CD14-positive monocyte (primary cell): ENCODE measurements at regions not wholly inside any gene's neighbourhood (a gene's known extent, or its start where the extent isn't known, plus 50 kb on each side); places are given as distances from the start of the nearest gene placed in this dataset.

Experiments
- DNase-seq, 3 donors: peaks; one replicate each; pipeline ENCODE4 v3.0.0-alpha.2; 2011 to 2022
- H2AFZ ChIP-seq: 2 replicates; pipeline ENCODE4 v1.6.0; 2012; ENCODE audit warnings: mild to moderate bottlenecking, low read depth, low read length, inconsistent platforms; ENCODE audit not compliant: insufficient read depth, poor library complexity, severe bottlenecking
- H3K27ac ChIP-seq, 2 donors: 1 replicate in 1 of 2; 2 replicates in 1 of 2; pipeline ENCODE4 v1.5.1; 2012 to 2013; ENCODE audit warnings: low read length in 2 of 2, control low read depth in 1 of 2, inconsistent platforms in 1 of 2, low read depth in 1 of 2, mild to moderate bottlenecking in 1 of 2
- H3K27me3 ChIP-seq, 2 donors: one replicate each; pipeline versions ENCODE4 v1.6.0 to v1.6.1; 2011 to 2013; ENCODE audit warnings: low read length in 2 of 2; ENCODE audit not compliant: control insufficient read depth in 2 of 2, insufficient read depth in 2 of 2
- H3K36me3 ChIP-seq, 2 donors: replicated peaks in 1 of 2; 1 replicate in 1 of 2; 2 replicates in 1 of 2; pipeline versions ENCODE4 v1.5.1 to v1.6.1; 2012 to 2013; ENCODE audit warnings: low read length in 2 of 2, control low read depth in 1 of 2, inconsistent platforms in 1 of 2, mild to moderate bottlenecking in 1 of 2; ENCODE audit not compliant: insufficient read depth in 2 of 2, control insufficient read depth in 1 of 2
- H3K4me1 ChIP-seq, 2 donors: 1 replicate in 1 of 2; 2 replicates in 1 of 2; pipeline versions ENCODE4 v1.5.1 to v1.6.1; 2012 to 2013; ENCODE audit warnings: low read length in 2 of 2, control low read depth in 1 of 2, inconsistent platforms in 1 of 2, mild to moderate bottlenecking in 1 of 2, moderate library complexity in 1 of 2; ENCODE audit not compliant: insufficient read depth in 2 of 2, control insufficient read depth in 1 of 2
- H3K4me2 ChIP-seq: replicated peaks from 2 replicates; pipeline ENCODE3; 2012; ENCODE audit warnings: low read length, moderate library complexity, mild to moderate bottlenecking; ENCODE audit not compliant: poor library complexity, severe bottlenecking; ENCODE audit errors: extremely low read depth
- H3K4me3 ChIP-seq, 3 experiments: fragments of 200-600 bp in 1 of 3; sonication (generic) in 1 of 3; replicated peaks in 1 of 3; 1 replicate in 2 of 3; 2 replicates in 1 of 3; pipeline ENCODE4 v1.5.1; 2011 to 2013; ENCODE audit warnings: low read length in 3 of 3, mild to moderate bottlenecking in 3 of 3, control low read depth in 2 of 3, low read depth in 2 of 3, inconsistent platforms in 1 of 3, moderate library complexity in 1 of 3
- H3K79me2 ChIP-seq: 2 replicates; pipeline ENCODE4 v1.6.0; 2012; ENCODE audit warnings: mild to moderate bottlenecking, control low read depth, inconsistent platforms, low read length, moderate library complexity; ENCODE audit not compliant: insufficient read depth
- H3K9ac ChIP-seq: 2 replicates; pipeline ENCODE4 v1.6.0; 2017; ENCODE audit warnings: low read length, mild to moderate bottlenecking; ENCODE audit not compliant: insufficient read depth, poor library complexity, severe bottlenecking
- H3K9me3 ChIP-seq, 2 donors: replicated peaks in 1 of 2; 1 replicate in 1 of 2; 2 replicates in 1 of 2; pipeline versions ENCODE4 v1.5.1 to v1.6.1; 2012 to 2013; ENCODE audit warnings: low read length in 2 of 2, control low read depth in 1 of 2; ENCODE audit not compliant: control insufficient read depth in 1 of 2, insufficient read depth in 1 of 2
- H4K20me1 ChIP-seq: 2 replicates; pipeline ENCODE4 v1.6.0; 2012; ENCODE audit warnings: mild to moderate bottlenecking, low read length, control low read depth, moderate library complexity; ENCODE audit not compliant: insufficient read depth
- H3K27ac Mint-ChIP-seq, 7 donors: one replicate each; pipeline ENCODE4 v1.8.0; 2020; ENCODE audit warnings: mild to moderate bottlenecking in 7 of 7, mixed read lengths in 7 of 7, moderate library complexity in 6 of 7, inconsistent platforms in 2 of 7
- H3K27me3 Mint-ChIP-seq, 3 donors: one replicate each; pipeline ENCODE4 v1.8.0; 2021 to 2022; ENCODE audit warnings: low read depth in 3 of 3, mild to moderate bottlenecking in 3 of 3, mixed read lengths in 3 of 3, moderate library complexity in 3 of 3, inconsistent platforms in 1 of 3
- H3K36me3 Mint-ChIP-seq, 2 donors: one replicate each; pipeline ENCODE4 v1.8.0; 2020; ENCODE audit warnings: mixed read lengths in 2 of 2, inconsistent platforms in 1 of 2, mild to moderate bottlenecking in 1 of 2
- H3K4me1 Mint-ChIP-seq: one replicate; pipeline ENCODE4 v1.8.0; 2020; ENCODE audit warnings: mild to moderate bottlenecking, mixed read lengths
- H3K4me3 Mint-ChIP-seq, 2 donors: one replicate each; pipeline ENCODE4 v1.8.0; 2020; ENCODE audit warnings: mild to moderate bottlenecking in 2 of 2, mixed read lengths in 2 of 2, moderate library complexity in 1 of 2
- H3K9me3 Mint-ChIP-seq, 7 donors: one replicate each; pipeline ENCODE4 v1.8.0; 2020 to 2022; ENCODE audit warnings: mixed read lengths in 7 of 7, mild to moderate bottlenecking in 6 of 7, moderate library complexity in 6 of 7, inconsistent platforms in 2 of 7
- CTCF ChIP-seq: fragments of 200-600 bp; IDR thresholded peaks from one replicate; pipeline ENCODE4 v1.8.0; 2022; ENCODE audit warnings: antibody characterized with exemption, mild to moderate bottlenecking
- WGBS: methylation state at CpG from one replicate; pipeline ENCODE4 v1.1.5; 2013; ENCODE audit warnings: missing lambda C conversion rate; ENCODE audit not compliant: insufficient coverage; 5-methylcytosine and 5-hydroxymethylcytosine counted together
- intact Hi-C, 2 donors: fragments of 100-400 bp; cut with micrococcal nuclease; formaldehyde crosslinking; loops; one replicate each; pipeline versions ENCODE4 v1.15.0 to v1.15.1; 2023

DNA sequence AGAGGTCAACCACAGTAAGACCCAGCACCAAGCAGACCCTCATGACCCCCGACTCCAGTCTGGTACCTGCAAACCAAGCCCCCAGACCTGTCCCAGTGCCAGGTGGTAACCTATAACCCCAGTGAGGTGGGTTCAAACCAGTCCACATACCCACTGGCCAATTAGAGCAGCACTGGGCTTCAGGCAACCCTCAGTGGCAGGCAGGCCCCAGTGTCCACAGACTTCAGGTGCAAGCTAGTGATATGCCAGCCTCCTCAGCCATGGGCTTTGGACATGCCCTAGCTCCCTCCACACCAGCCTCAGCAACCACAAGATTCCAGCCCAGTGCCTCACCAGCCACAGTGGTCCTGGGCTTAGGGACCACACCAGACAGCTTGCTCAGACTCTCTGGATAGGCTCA, 276.6 kb downstream of the DTWD2 start:
- Histone ChIP-seq H2AFZ (no peak overlapping the region), H3K9me3 (peaks cover 7 to 13% of the 10 kb centered on the region in 2 donors), H3K27ac (no peak overlapping the region), H3K27me3 (no peaks in the 10 kb centered on the region), H4K20me1 (no peaks in the 10 kb centered on the region), H3K4me2 (no peak overlapping the region), H3K4me3 (no peak overlapping the region), H3K36me3 (no peaks in the 10 kb centered on the region), H3K9ac (no peak overlapping the region), H3K79me2 (no peaks in the 10 kb centered on the region), H3K4me1 (no peaks in the 10 kb centered on the region)
- TF ChIP-seq CTCF, result no peak
- intact Hi-C loops, result no loop called here
- Mint-ChIP-seq H3K4me3 (no peak overlapping the region), H3K27ac (no peak overlapping the region), H3K36me3 (no peaks in the 10 kb centered on the region), H3K4me1 (no peaks in the 10 kb centered on the region), H3K27me3 (peaks cover 0 to 2% (median 1%) of the 10 kb centered on the region in 3 donors), H3K9me3 (peaks cover 5 to 17% (median 9%) of the 10 kb centered on the region in 7 donors)
- DNase-seq, result no peak
- WGBS, result 88% methylated on average over 1 of the region's 1 CpG

DNA sequence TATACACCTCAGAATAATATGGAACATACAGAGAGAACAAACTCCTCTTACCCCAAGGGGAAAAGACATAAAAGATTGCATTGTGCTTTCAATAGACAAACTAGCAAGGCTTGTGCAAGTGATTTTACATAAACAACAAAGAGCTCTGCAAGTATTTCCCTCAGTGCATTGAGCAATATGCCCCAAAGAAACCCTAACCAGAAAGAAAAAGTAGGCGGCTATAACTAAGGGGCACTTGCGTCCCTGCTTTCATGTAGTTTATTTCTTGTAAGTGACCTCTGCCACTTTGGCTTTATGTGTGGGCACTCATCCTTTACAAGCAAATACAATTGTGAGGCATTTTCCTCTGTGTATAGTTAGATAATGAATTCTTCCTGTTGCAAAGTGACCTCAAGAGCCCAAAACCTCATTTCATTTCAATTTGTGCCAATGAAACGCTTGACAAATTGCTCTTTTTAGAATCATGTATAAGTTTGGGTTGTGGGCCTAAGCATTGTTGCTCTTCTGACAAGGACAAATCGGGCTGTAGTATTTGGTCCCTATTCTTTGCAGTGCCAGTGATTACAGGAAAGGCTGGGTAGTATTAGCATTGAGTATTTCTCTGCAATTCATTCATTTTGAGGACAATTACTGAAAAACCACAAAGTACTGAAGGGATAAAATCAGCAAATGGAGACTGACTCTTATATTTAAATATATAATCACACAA, 282.2 kb downstream of the DTWD2 start:
- no peaks in the 10 kb centered on the region for H3K4me1 Mint-ChIP-seq
- H3K27me3 Mint-ChIP-seq, result peaks cover 0 to 1% (median 0%) of the 10 kb centered on the region in 3 donors
- no peak overlapping the region for H3K4me3 ChIP-seq
- no peak overlapping the region for H3K27ac Mint-ChIP-seq
- H3K9me3 Mint-ChIP-seq, result peaks cover 9 to 27% (median 17%) of the 10 kb centered on the region in 7 donors
- H3K27ac ChIP-seq, result no peak overlapping the region
- H3K36me3 ChIP-seq, result no peaks in the 10 kb centered on the region
- intact Hi-C loops, result no loop called here
- H2AFZ ChIP-seq, result no peak overlapping the region
- no peak overlapping the region for H3K4me3 Mint-ChIP-seq
- H4K20me1 ChIP-seq, result no peaks in the 10 kb centered on the region
- no peaks in the 10 kb centered on the region for H3K4me1 ChIP-seq
- no peak for TF ChIP-seq CTCF
- H3K4me2 ChIP-seq, result no peak overlapping the region
- H3K9me3 ChIP-seq, result peaks cover 13 to 15% of the 10 kb centered on the region in 2 donors
- no peaks in the 10 kb centered on the region for H3K36me3 Mint-ChIP-seq
- no peaks in the 10 kb centered on the region for H3K79me2 ChIP-seq
- no CpG with 5 or more reads among the region's 4 CpGs for WGBS
- H3K9ac ChIP-seq, result no peak overlapping the region
- no peak for DNase-seq
- no peaks in the 10 kb centered on the region for H3K27me3 ChIP-seq
